Memory B cell (primary cell): ENCODE measurements at regions not wholly inside any gene's neighbourhood (a gene's known extent, or its start where the extent isn't known, plus 50 kb on each side); places are given as distances from the start of the nearest gene placed in this dataset.

Experiments
- ATAC-seq: fragments of 150-1000 bp; cut with Tn5 transposase; 2 replicates; pipeline ENCODE4 v1.10.0; 2021; ENCODE audit warnings: low read depth, mild to moderate bottlenecking, moderate library complexity
- DNase-seq, 2 donors: peaks; one replicate each; pipeline ENCODE4 v3.0.0; 2022; ENCODE audit warnings: low spot score in 2 of 2
- H3K27ac Mint-ChIP-seq: one replicate; pipeline ENCODE4 v1.8.0; 2022; ENCODE audit warnings: mild to moderate bottlenecking, moderate library complexity, mixed read lengths
- H3K27me3 Mint-ChIP-seq: one replicate; pipeline ENCODE4 v1.8.0; 2022; ENCODE audit warnings: mixed read lengths
- H3K36me3 Mint-ChIP-seq: one replicate; pipeline ENCODE4 v1.8.0; 2022; ENCODE audit warnings: mild to moderate bottlenecking, mixed read lengths
- H3K4me1 Mint-ChIP-seq: one replicate; pipeline ENCODE4 v1.8.0; 2022; ENCODE audit warnings: mixed read lengths
- H3K4me3 Mint-ChIP-seq: one replicate; pipeline ENCODE4 v1.8.0; 2022; ENCODE audit warnings: mild to moderate bottlenecking, moderate library complexity, mixed read lengths
- H3K9me3 Mint-ChIP-seq: one replicate; pipeline ENCODE4 v1.8.0; 2022; ENCODE audit warnings: mixed read lengths

- DNase-seq: no peak
- H3K9me3 Mint-ChIP-seq: peaks cover 5% of the 10 kb centered on the region
- no peak overlapping the region for H3K4me3 Mint-ChIP-seq
- peaks cover 5% of the 10 kb centered on the region for H3K27me3 Mint-ChIP-seq
- no peaks in the 10 kb centered on the region for H3K4me1 Mint-ChIP-seq
- no peak for ATAC-seq
- peaks cover 6% of the 10 kb centered on the region for H3K36me3 Mint-ChIP-seq
- H3K27ac Mint-ChIP-seq: no peak overlapping the region
Observed at GRCh38 chr10:47225928-47226645, 73.9 kb upstream of the GDF10 start.

DNA sequence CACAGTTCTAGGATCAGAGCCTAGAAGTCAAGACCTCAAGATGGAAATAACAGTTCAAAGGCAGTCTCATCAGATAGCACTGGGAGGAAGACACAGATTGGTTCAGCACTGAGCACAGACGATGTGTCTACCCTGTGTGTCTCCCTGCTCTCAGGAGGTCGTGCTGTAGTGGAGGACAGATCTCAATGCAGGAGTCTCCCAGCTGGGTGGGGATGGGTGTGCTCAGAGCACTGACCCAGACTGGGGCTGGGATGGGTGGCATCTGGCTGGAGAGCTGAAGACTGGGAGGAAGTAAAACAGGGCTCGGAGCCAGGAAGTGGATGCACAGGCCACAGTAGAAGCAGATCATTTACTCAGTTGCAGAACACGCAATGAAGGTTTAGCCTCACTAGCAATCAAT lies 69.5 kb upstream of the GDF10 start:
- Mint-ChIP-seq H3K27ac (no peak overlapping the region), H3K36me3 (peaks cover 6% of the 10 kb centered on the region), H3K4me1 (no peaks in the 10 kb centered on the region), H3K9me3 (peaks cover 5% of the 10 kb centered on the region), H3K4me3 (no peak overlapping the region), H3K27me3 (peaks cover 1% of the 10 kb centered on the region)
- DNase-seq (no peak), ATAC-seq (no peak)

DNA sequence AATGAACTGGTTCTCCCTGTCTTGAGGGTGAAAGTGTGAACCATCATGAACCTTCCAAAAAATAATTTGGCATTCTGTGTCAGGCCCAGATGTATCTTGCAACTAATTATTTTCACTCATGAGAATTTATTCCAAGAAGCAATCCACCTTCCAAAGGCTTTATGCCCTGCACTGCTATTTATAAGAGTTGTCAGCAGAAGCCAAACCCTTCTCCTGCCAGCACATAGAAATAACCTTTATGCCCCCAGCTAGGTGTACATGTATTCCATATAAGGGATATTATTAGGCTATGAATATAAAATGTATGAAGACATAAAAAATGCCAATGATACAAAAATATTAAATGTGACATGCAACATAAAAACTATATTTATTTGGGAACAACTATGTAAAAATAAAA lies 69.0 kb upstream of the GDF10 start:
- ATAC-seq (no peak), DNase-seq (no peak)
- Mint-ChIP-seq H3K27me3 (peaks cover 1% of the 10 kb centered on the region), H3K27ac (no peak overlapping the region), H3K4me3 (no peak overlapping the region), H3K4me1 (no peaks in the 10 kb centered on the region), H3K9me3 (peaks cover 5% of the 10 kb centered on the region), H3K36me3 (peaks cover 6% of the 10 kb centered on the region)

GRCh38 chr10:47231414-47231813 lies 68.6 kb upstream of the GDF10 start:
- Mint-ChIP-seq H3K36me3 (peaks cover 6% of the 10 kb centered on the region), H3K9me3 (peaks cover 5% of the 10 kb centered on the region), H3K27ac (no peak overlapping the region), H3K4me3 (no peak overlapping the region), H3K4me1 (no peaks in the 10 kb centered on the region), H3K27me3 (peaks cover 1% of the 10 kb centered on the region)
- ATAC-seq (no peak), DNase-seq (no peak)

DNA sequence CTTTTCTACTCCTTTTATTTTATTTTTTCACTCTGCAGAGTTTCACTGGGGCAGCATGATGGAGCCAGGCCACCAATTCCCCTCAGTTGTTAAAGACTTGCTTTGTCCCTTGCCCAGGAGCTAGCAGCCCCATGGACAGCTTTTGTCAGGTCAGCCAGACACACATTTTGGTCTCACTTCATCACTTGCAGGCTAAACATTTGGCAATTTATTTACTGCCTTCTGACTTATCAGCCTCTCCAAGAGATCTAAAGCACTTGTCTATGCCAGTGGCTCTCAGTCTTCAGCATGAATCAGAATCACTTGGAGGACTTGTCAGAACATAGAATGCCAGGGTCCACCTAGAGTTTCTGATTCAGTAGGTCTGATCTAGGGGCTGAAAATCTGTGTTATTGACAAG lies 66.4 kb upstream of the GDF10 start:
- H3K27me3 Mint-ChIP-seq: no peaks in the 10 kb centered on the region

DNA sequence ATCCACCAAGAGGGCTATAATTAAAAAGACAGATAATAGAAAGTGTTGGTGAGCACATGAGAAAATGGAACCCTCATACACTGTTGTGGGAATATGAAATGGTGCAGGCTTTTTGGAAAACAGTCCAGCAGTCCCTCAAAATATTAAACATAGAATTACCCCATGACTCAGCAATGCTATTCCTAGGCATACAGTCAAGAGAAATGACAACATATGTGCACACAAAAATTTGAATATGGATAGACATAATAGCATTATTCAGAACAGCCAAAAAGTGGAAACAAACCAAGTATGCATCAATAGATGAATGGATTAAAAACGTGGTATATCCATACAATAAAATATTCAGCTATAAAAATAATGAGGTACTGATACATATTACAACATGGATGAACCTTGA lies 64.5 kb upstream of the GDF10 start:
- H3K27ac Mint-ChIP-seq: no peak overlapping the region
- H3K27me3 Mint-ChIP-seq: peaks cover 2% of the 10 kb centered on the region
- no peaks in the 10 kb centered on the region for H3K9me3 Mint-ChIP-seq
- no peaks in the 10 kb centered on the region for H3K36me3 Mint-ChIP-seq
- H3K4me1 Mint-ChIP-seq: peaks cover 9% of the 10 kb centered on the region
- no peak for ATAC-seq
- DNase-seq: no peak
- no peak overlapping the region for H3K4me3 Mint-ChIP-seq

More for the DNA sequence above, 66.4 kb upstream of the GDF10 start:
- H3K9me3 Mint-ChIP-seq: peaks cover 4% of the 10 kb centered on the region
- no peaks in the 10 kb centered on the region for H3K4me1 Mint-ChIP-seq
- no peak overlapping the region for H3K27ac Mint-ChIP-seq
- peaks cover 4% of the 10 kb centered on the region for H3K36me3 Mint-ChIP-seq
- no peak overlapping the region for H3K4me3 Mint-ChIP-seq
- ATAC-seq: no peak
- DNase-seq: no peak

GRCh38 chr10:47237316-47238260 lies 62.4 kb upstream of the GDF10 start:
- ATAC-seq: no peak
- Mint-ChIP-seq H3K27ac (no peak overlapping the region), H3K9me3 (no peaks in the 10 kb centered on the region), H3K36me3 (no peaks in the 10 kb centered on the region), H3K4me1 (peaks cover 9% of the 10 kb centered on the region), H3K4me3 (no peak overlapping the region), H3K27me3 (peaks cover 2% of the 10 kb centered on the region)
- DNase-seq: no peak

DNA sequence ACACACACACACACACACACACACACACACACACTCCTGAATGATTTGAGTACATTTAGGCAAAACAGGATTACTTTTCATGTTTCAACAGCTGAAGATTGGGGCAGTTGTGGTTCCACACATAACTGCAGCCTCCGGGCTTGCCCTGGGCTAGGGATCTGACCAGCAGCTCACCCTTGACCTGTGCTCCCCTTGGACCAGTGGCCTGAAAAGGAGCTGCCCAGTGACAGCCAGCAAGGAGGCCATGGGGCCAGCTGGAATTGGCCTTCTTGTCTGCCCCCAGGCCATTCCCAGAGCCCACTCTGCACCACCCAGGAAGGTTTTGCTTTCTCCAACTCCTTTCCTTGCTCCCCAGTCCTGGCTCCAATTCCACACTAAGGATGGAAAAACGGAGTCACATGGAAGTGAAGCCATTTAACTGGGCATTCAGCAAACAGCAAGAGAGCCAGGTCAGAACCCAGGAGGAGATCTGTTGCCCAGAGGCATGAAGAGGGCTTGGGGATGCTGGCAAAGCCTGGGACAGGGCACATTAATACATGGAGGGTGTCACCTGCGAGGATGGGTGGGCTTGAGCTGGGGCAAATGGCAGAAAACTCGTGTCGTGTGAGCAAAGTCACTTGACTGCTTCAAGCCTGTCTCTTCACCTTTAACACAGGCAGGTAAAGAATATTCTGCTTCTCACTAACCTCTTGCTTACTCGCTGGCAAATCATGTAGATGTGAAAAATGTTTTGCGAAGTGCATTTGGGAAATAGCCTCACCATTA lies 61.5 kb upstream of the GDF10 start:
- H3K27ac Mint-ChIP-seq: no peak overlapping the region
- H3K4me3 Mint-ChIP-seq: no peak overlapping the region
- no peak for DNase-seq
- peaks cover 2% of the 10 kb centered on the region for H3K27me3 Mint-ChIP-seq
- H3K36me3 Mint-ChIP-seq: no peaks in the 10 kb centered on the region
- H3K4me1 Mint-ChIP-seq: peaks cover 9% of the 10 kb centered on the region
- H3K9me3 Mint-ChIP-seq: no peaks in the 10 kb centered on the region
- no peak for ATAC-seq

- ATAC-seq (no peak), DNase-seq (no peak)
- Mint-ChIP-seq H3K27me3 (peaks cover 2% of the 10 kb centered on the region), H3K4me3 (no peak overlapping the region), H3K4me1 (peaks cover 9% of the 10 kb centered on the region), H3K9me3 (no peaks in the 10 kb centered on the region), H3K36me3 (no peaks in the 10 kb centered on the region), H3K27ac (no peak overlapping the region)
Observed at GRCh38 chr10:47239211-47239610, 60.8 kb upstream of the GDF10 start.

- DNase-seq (no peak), ATAC-seq (no peak)
- Mint-ChIP-seq H3K4me3 (no peak overlapping the region), H3K9me3 (no peaks in the 10 kb centered on the region), H3K27me3 (peaks cover 2% of the 10 kb centered on the region), H3K4me1 (peaks cover 9% of the 10 kb centered on the region), H3K27ac (no peak overlapping the region), H3K36me3 (no peaks in the 10 kb centered on the region)
Observed at GRCh38 chr10:47240173-47240572, 59.8 kb upstream of the GDF10 start.

DNA sequence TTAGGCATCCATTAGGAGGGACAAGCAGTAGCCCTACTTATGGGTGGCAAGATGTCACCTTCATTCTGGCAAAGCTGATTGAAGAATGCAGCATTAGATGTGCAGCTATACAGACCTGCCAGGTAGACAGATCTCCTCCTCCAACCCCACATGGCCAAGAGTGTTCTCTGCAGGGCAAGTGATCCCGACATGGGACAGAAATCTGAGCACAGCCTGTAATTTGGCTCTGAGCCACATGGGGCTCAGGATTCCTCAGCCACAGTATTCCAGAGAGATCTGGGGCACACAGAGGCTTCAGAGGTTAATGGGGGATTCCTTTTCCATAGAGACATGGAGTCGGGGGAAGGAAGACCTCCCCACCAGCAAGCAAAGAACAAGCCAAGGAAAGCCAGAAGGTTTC lies 58.7 kb upstream of the GDF10 start:
- H3K4me3 Mint-ChIP-seq: no peak overlapping the region
- DNase-seq: no peak
- H3K27me3 Mint-ChIP-seq: peaks cover 4% of the 10 kb centered on the region
- no peaks in the 10 kb centered on the region for H3K36me3 Mint-ChIP-seq
- no peaks in the 10 kb centered on the region for H3K9me3 Mint-ChIP-seq
- H3K4me1 Mint-ChIP-seq: peaks cover 9% of the 10 kb centered on the region
- ATAC-seq: no peak
- H3K27ac Mint-ChIP-seq: no peak overlapping the region

DNA sequence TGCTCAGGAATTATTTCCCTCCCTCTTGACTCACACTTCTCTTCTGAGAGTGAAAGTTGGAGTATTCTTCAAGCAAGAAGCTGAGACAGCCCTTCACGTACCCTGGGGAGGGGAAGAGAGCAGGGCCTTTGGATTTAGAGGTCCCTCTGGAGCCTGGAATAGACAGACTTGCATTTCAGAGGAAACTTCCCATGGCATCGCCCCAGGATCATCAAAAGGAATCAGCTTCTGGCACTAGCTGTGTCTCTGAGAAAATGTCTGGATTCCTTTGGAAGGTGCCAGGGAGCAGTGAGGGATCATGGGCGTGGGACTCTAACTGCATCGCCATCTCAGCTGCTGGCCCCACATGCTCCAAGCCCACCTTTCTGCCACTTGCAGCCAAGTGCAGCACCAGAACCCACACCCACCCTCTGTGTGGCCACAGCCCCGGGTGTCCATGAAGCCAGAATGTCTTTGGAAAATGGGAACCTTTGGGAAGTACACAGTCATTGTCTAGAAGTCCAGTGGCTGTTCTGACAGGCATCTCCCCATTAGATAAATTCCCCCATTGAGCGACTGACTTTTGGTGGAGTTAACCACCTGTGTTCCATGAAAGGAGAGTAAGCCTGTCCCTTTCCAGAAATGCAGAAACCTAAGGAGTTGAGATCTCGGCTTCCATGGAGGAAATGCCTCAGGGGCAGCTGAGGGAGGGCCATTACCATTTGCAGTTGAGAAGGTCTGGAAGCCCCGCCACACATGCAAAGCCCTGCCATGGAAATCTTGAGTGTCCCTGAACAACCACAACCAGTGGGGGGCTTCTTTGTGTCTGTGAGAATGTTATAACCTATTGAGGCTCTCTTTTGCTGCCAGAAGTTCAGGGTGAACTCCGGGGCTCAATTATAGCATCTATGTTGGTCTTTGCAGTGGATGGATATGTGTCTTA lies 57.8 kb upstream of the GDF10 start:
- DNase-seq (no peak), ATAC-seq (no peak)
- Mint-ChIP-seq H3K9me3 (no peaks in the 10 kb centered on the region), H3K4me1 (peaks cover 9% of the 10 kb centered on the region), H3K36me3 (no peaks in the 10 kb centered on the region), H3K27ac (no peak overlapping the region), H3K27me3 (peaks cover 4% of the 10 kb centered on the region), H3K4me3 (no peak overlapping the region)

- no peaks in the 10 kb centered on the region for H3K9me3 Mint-ChIP-seq
- no peaks in the 10 kb centered on the region for H3K36me3 Mint-ChIP-seq
- no peak overlapping the region for H3K27ac Mint-ChIP-seq
- DNase-seq: no peak
- peaks cover 9% of the 10 kb centered on the region for H3K4me1 Mint-ChIP-seq
- no peak for ATAC-seq
- H3K27me3 Mint-ChIP-seq: peaks cover 4% of the 10 kb centered on the region
- no peak overlapping the region for H3K4me3 Mint-ChIP-seq
Observed at GRCh38 chr10:47243356-47243755, 56.6 kb upstream of the GDF10 start.
